DMS153 (cell line): ENCODE measurements at regions not wholly inside any gene's neighbourhood (a gene's known extent, or its start where the extent isn't known, plus 50 kb on each side); places are given as distances from the start of the nearest gene placed in this dataset.
A peak's percentile ranks its signal among the peaks of the same experiment; 100 is the strongest.
"Not testable (repeated sequence)": the region's sequence is repeated elsewhere in the genome, so short reads cannot be mapped to it uniquely, and the experiment has no call there.

ENCODE experiments used
- DNase-seq: peaks from one replicate; lab custom pipeline; 2025; lab: John Stamatoyannopoulos, UW

- not testable (repeated sequence) for DNase-seq
Measured at GRCh38 chr1:245102149-245102548, 52.6 kb upstream of the KIF26B start.

DNA sequence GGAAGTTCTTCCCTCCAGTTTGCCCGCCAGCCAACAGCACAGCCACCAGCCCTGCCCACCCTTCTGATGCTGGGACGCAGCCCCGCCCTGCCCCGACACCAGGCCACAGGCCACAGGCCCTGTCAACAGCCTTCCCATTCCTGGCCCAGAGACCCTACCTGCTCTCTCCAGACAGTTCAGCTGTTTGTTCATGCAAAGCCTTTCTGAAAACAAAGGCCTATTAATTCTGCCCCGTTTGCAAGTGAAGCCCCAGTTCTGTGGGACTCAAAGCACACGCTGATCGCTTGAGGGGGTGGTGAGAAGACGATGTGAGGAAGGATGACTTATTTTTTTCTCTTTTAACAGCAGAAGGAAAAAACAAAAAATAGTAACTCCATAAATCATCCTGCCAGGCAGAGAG is 55.4 kb upstream of the KIF26B start:
- DNase-seq = no peak

DNA sequence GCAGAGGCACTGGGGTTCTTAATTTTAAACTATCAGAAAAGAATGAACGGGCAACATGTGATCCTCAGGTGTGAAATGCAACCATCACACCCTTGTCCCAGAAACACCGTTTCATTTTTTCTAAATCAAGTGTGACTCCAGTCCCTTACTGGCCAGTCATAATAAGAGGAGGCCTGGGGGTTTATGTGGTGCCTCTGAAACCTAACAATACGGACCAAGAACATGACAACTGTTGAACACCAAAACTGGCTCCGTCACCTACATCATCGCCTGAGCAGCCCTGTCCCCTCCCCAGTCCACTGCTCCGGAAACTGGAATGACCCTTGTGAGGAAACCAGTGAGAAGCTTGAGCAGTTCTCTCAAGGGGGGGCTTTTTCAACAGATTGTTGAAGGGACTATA is 55.9 kb upstream of the KIF26B start:
- no peak for DNase-seq

DNA sequence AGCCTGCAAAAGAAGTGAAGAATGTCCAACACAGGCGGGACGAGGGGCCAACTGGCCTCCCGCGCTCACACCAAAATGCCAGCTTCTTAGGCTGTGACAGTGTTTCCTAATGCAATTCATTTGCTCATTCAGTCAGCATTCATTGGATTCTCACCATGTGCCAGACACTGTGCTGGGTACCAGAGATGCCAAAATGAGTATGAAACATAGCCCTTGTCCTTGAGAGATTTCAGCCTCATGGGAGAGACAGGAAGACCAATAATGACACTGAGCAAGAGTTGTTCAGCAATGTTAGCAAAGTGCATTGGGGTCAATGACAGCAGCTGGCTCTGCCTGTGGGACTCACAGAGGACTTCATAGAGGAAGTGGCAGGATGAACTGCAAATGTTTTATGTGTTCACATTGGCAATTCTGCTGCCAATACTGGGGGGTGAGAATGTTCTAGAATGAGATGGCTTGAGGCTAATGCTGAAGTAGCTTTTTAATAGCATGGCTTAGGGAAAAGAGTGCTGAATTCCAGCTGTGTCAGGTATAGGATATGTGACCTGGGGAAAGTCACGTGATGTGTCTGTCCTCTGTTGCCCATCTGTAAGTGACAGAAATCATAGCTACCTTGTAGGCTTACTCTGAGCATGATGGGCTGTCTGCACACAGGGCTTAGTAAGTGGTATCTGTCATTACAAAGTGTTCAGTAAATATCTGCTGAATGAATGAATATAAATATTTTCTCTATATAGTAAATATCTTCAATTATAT is 58.3 kb upstream of the KIF26B start:
- no peak for DNase-seq

GRCh38 chr1:245095903-245096302 is 58.9 kb upstream of the KIF26B start:
- DNase-seq = no peak

- DNase-seq = no peak
Measured at GRCh38 chr1:245094954-245095353, 59.8 kb upstream of the KIF26B start.

DNA sequence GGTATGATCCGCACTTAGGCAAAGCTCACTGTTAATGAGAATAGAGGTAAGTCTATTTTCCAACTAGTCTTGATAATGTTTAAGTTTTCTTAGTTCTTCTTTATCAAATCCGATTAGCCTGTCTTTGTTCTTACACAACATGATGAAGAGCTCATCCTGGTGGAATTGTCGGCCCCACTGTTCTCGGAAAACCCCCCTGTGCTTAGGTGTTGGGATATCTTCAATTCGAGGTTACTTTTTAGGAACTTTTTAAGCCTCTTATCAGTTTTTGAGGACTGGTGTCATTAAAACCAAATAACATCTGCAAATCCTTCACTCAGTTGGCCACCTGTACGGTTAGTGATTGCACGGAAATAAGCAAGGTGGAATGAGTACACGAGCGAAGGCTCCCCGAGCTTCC is 60.7 kb upstream of the KIF26B start:
- DNase-seq = no peak

DNA sequence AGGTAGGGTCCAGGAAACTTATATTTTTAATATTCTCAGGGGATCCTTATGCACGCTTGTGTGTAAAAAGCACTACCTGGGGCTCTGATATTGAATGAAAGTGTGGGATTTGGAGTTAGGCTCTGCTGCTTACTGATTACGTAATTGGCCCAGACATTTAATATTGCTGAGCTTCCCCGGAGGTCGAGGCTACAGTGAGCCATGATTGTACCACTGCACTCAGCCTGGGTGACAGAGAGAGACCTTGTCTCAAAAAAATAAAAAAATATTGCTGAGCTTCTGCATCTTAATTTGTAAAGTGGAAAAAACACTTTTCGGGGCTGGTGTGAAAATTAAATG is 62.2 kb upstream of the KIF26B start:
- no peak for DNase-seq

DNA sequence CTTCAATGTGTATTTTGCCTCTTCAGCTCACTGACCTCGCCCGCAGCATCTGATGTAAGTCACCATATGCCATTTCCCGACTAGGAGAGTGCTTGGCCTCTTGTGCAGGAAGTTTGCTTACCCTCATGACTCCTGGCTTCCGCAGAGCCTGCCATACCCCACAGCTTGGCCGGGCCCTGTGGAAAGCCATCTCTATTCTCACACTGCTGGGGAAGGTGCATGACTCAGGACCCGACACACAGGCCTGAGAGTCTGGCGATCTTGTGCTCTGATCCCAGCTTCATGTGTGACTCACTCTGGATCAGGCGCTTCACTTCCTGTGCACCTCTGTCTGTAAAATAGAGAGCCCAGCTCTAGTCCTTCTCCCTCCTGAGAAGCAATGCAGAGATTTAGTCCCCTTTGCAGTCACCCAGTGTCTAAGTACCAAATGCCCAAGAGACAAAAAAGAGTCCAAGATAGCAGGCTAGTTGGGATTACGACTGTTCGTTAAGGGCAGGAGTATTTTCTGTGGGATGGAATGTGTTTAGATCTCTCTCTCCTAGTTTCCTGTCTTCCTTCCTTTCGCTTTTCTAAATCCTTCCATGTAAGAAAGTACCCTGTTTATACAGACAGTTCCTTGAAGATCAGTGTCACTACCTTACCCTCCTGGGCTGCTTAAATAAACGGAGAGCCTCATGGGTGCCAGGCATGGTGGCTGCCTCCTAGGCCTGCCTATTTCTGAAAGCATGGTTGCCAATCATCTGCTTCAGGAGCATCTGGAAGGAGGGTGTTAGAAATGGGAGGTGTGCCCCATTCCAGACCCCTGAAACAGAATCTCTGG is 62.8 kb upstream of the KIF26B start:
- peak; percentile 80 for DNase-seq

GRCh38 chr1:245091171-245091621 is 63.6 kb upstream of the KIF26B start:
- no peak for DNase-seq

DNA sequence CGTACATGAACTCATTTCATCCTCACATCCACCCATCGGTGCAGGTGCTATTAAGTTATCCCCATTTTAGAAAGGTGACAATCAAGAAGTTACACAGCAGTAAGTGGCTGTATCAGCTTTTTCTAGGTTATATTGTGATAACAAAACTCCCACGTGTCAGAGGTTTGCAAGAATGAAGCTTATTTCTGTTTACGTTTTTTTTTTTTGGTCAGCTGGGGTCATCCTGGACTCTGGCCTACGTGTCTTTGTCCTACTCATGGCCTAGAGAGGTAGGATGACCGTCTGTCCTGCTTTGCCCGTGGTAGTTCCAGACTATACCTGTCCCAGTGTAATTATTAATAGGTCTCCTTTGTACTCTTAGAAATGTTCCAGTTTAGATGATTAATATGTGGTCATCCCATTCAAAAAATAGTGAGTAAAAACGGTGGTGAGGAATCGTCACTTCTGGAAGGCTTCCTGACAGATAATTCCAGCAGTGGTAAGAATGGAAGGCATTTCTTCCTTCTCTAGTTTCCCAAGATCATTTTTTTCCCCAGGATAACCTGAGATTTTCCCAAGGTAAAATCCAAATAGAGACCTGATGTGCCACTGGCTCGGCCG is 64.2 kb upstream of the KIF26B start:
- no peak for DNase-seq

- no peak for DNase-seq
Measured at GRCh38 chr1:245087723-245088122, 67.1 kb upstream of the KIF26B start.

DNA sequence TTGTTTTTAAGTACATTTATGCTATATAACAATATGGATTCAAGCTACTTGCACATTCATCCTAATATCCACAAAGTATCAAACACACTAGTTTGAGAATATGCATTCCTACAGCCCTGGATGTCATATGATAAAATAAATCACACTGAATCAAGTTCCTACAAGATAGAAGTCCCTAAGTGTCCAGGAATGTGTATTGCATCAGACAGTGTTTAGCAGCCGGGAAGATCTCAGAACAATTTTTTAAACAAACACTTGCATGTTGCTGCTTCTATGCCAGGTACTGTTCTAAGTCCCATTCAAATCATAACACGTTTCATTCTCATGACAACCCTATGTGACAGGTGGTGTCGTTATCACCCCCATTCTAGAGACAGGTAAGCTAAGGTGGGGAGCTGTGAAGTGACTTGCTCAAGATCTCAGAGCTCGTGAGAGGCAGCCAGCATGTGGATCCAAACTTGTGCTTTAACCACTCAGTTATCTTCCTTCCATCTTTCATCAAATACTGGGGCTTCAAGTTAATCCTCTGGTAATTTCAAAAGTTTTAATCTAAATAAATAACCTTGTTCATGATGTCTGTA is 68.3 kb upstream of the KIF26B start:
- no peak for DNase-seq

DNA sequence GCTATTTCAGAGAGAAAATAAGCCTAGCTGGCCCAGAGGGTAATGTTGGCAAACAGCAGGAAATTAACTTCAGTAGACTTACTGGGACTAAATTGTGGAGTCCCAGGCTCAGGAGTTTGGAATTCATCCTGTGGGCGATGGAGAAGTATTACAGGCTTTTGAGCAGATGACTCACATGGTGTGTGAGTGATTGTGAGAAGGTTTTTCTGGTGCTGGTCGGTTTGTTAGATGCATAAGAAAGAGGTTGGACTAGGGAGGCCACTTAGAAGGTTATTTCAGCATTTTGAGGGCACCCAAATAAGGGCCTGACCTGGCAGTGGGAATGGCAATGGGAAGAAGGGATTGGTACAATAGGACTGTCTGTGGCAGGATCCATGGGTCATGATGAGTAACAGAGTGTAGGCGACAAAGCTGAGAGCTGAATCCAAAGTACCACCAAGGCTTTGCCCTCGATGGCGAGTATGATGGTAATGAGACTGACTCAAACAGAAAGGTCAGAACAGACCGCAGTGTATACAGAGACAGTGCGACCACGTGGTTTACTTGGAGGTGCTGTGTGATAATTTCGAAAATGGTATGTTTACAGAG is 69.2 kb upstream of the KIF26B start:
- no peak for DNase-seq

- no peak for DNase-seq
Measured at GRCh38 chr1:245084551-245084950, 70.2 kb upstream of the KIF26B start.

DNA sequence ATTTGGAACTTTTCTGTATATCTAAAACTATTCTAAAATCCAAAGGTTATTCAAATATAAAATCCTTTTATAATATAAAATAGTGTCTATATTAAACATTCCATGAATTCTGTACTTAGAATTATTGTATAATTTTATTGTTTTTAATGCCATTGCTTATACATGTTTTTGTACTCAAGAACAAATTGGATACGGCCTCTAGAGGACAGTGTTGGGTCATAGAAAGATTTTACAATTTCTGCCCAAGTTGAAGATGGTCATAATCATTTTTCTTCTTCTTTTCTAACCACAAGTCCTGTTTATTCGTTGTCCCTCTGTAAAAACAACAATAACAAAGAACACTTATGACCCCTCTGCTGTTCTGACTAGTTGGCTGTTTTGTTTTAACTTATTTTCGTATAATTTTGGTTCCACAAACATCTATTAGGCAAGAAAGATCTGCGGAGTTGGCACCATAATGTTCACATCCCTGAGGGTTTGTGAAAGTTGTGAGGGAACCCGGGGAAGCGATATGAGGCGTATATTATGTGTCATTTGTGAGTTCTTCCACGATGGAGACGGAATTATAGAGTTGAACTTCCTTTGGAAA is 75.7 kb upstream of the KIF26B start:
- DNase-seq = peak; percentile 2

- no peak for DNase-seq
Measured at GRCh38 chr1:245074898-245075297, 79.9 kb upstream of the KIF26B start.

GRCh38 chr1:245074232-245074747 is 80.5 kb upstream of the KIF26B start:
- no peak for DNase-seq

DNA sequence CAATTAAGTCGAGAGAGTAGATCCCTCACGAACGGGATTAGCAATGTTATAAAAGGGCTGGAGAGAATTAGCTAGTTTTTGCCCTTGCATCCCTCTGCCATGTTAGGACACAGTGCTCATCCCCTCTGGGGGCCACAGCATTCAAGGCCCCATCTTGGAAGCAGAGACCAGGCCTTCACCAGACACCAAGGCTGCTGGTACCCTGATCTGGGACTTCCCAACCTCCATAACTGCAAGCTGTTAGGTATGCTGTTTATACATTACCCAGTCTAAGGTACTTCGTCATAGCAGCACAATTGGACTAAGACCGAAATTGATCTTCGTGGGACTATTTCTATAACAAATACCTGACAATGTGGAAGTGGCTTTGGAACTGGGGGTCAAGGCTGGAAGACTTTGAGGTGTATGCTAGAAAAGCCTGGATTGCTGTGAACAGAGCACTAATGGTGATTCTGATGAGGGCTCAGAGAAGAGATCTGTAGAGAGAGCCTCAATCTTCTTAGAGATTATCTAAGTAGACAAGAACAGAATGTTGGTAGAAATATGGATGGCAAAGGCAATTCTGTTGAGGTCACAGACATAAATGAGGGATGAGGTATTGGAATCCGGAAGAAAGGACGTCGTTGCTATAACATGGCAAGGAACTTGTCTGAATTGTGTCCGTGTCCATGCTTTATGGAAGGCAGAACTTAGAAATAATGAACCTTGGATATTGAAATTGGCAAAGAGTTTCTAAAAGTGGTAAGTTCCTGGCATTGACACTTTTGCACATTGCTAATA is 83.8 kb upstream of the KIF26B start:
- no peak for DNase-seq

GRCh38 chr1:245067257-245067656 is 87.5 kb upstream of the KIF26B start:
- DNase-seq = no peak

GRCh38 chr1:245062741-245063305 is 92.0 kb upstream of the KIF26B start:
- no peak for DNase-seq
